Thoracic aorta (tissue), 2 donors: ENCODE measurements at regions not wholly inside any gene's neighbourhood (a gene's known extent, or its start where the extent isn't known, plus 50 kb on each side); places are given as distances from the start of the nearest gene placed in this dataset.

Experiments used
- ATAC-seq: fragments of 150-250 bp; one replicate; pipeline ENCODE4 v1.8.0; 2017; ENCODE audit warnings: low read depth; ENCODE audit not compliant: insufficient number of reproducible peaks, low FRiP score
- DNase-seq: peaks from one replicate; pipeline ENCODE4 v3.0.0-alpha.2; 2020; ENCODE audit warnings: low spot score
- H3K27ac ChIP-seq, 2 donors: fragments of 200-600 bp; sonication (generic); 1 replicate in 1 of 2; 2 replicates in 1 of 2; pipeline ENCODE4 v1.5.1; 2016; ENCODE audit warnings: mild to moderate bottlenecking in 2 of 2, moderate library complexity in 2 of 2
- H3K27me3 ChIP-seq: fragments of 200-600 bp; sonication (generic); replicated peaks from 2 replicates; pipeline ENCODE4 v1.6.0; 2016; ENCODE audit warnings: mild to moderate bottlenecking; ENCODE audit not compliant: insufficient read depth
- H3K36me3 ChIP-seq: fragments of 200-600 bp; sonication (generic); one replicate; pipeline ENCODE4 v1.5.1; 2016
- H3K4me1 ChIP-seq, 2 donors: fragments of 200-600 bp; sonication (generic); 1 replicate in 1 of 2; 2 replicates in 1 of 2; pipeline versions ENCODE4 v1.5.1 to v1.6.0; 2016; ENCODE audit warnings: low read depth in 2 of 2, mild to moderate bottlenecking in 1 of 2; ENCODE audit not compliant: control insufficient read depth in 1 of 2
- H3K4me3 ChIP-seq: fragments of 200-600 bp; sonication (generic); 2 replicates; pipeline ENCODE4 v1.5.1; 2016; ENCODE audit warnings: mild to moderate bottlenecking
- H3K9me3 ChIP-seq: fragments of 200-600 bp; sonication (generic); 2 replicates; pipeline ENCODE4 v1.5.1; 2016
- TF ChIP-seq, protein P1 (sequence below): fragments of 200-600 bp; sonication (generic); IDR thresholded peaks from one replicate; pipeline ENCODE4 v1.5.1; 2019; ENCODE audit warnings: antibody characterized with exemption

- H3K27ac ChIP-seq = no peak overlapping the region
- peaks cover 3 to 16% of the 10 kb centered on the region in 2 donors for H3K4me1 ChIP-seq
- TF ChIP-seq, protein P1, sequence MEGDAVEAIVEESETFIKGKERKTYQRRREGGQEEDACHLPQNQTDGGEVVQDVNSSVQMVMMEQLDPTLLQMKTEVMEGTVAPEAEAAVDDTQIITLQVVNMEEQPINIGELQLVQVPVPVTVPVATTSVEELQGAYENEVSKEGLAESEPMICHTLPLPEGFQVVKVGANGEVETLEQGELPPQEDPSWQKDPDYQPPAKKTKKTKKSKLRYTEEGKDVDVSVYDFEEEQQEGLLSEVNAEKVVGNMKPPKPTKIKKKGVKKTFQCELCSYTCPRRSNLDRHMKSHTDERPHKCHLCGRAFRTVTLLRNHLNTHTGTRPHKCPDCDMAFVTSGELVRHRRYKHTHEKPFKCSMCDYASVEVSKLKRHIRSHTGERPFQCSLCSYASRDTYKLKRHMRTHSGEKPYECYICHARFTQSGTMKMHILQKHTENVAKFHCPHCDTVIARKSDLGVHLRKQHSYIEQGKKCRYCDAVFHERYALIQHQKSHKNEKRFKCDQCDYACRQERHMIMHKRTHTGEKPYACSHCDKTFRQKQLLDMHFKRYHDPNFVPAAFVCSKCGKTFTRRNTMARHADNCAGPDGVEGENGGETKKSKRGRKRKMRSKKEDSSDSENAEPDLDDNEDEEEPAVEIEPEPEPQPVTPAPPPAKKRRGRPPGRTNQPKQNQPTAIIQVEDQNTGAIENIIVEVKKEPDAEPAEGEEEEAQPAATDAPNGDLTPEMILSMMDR = no peak
- no peak overlapping the region for H3K4me3 ChIP-seq
- DNase-seq (no peak), ATAC-seq (no peak)
- no peaks in the 10 kb centered on the region for H3K27me3 ChIP-seq
- H3K36me3 ChIP-seq = no peaks in the 10 kb centered on the region
- no peaks in the 10 kb centered on the region for H3K9me3 ChIP-seq
Measured at GRCh38 chr1:34406833-34407539, 230.3 kb downstream of the C1orf94 start.

- DNase-seq = no peak
- ATAC-seq = no peak
- no peaks in the 10 kb centered on the region for H3K36me3 ChIP-seq
- peaks cover 3 to 16% of the 10 kb centered on the region in 2 donors for H3K4me1 ChIP-seq
- H3K27me3 ChIP-seq = no peaks in the 10 kb centered on the region
- no peaks in the 10 kb centered on the region for H3K9me3 ChIP-seq
- H3K4me3 ChIP-seq = no peak overlapping the region
- TF ChIP-seq, protein P1 = no peak
- no peak overlapping the region for H3K27ac ChIP-seq
Measured at GRCh38 chr1:34408011-34408410, 231.3 kb downstream of the C1orf94 start.

- Histone ChIP-seq H3K27ac (no peak overlapping the region), H3K36me3 (no peaks in the 10 kb centered on the region), H3K4me1 (peaks cover 3 to 16% of the 10 kb centered on the region in 2 donors), H3K4me3 (no peak overlapping the region), H3K27me3 (no peaks in the 10 kb centered on the region), H3K9me3 (no peaks in the 10 kb centered on the region)
- ATAC-seq = no peak
- TF ChIP-seq, protein P1 = no peak
- no peak for DNase-seq
Measured at GRCh38 chr1:34409689-34410229, 233.1 kb downstream of the C1orf94 start.

- H3K9me3 ChIP-seq = no peaks in the 10 kb centered on the region
- DNase-seq (no peak), ATAC-seq (no peak)
- TF ChIP-seq, protein P1 = no peak
- H3K36me3 ChIP-seq = no peaks in the 10 kb centered on the region
- H3K27me3 ChIP-seq = no peaks in the 10 kb centered on the region
- H3K4me3 ChIP-seq = no peak overlapping the region
- no peak overlapping the region for H3K27ac ChIP-seq
- H3K4me1 ChIP-seq = peaks cover 2 to 4% of the 10 kb centered on the region in 2 donors
Measured at GRCh38 chr1:34412598-34413370, 236.1 kb downstream of the C1orf94 start.

DNA sequence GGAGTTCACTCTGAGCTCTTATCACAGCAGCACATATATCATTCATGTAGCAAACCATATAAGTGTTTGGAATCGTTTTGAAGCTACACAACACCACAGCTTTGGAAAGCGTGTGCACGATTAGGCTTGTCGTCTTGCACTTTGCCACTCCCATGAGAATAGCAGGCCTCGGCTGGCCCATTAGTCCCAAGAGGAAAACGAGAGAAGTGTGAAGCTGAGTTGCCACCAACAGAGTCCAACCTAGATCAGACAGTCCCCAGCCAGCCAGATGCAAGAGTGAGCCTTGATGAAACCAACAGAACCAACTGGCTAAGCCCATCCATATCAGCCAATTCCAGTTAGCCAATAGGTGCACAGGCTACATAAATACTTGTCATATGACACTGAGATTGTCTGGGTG is 238.4 kb downstream of the C1orf94 start:
- DNase-seq = no peak
- Histone ChIP-seq H3K9me3 (no peaks in the 10 kb centered on the region), H3K36me3 (no peaks in the 10 kb centered on the region), H3K4me3 (no peak overlapping the region), H3K27me3 (no peaks in the 10 kb centered on the region), H3K27ac (no peak overlapping the region), H3K4me1 (no peaks in the 10 kb centered on the region)
- no peak for ATAC-seq
- TF ChIP-seq, protein P1 = no peak
